Ovary (tissue), 3 donors: ENCODE measurements at regions not wholly inside any gene's neighbourhood (a gene's known extent, or its start where the extent isn't known, plus 50 kb on each side); places are given as distances from the start of the nearest gene placed in this dataset.

ENCODE experiments used
- POLR2A ChIP-seq: fragments of 450-650 bp; IDR thresholded peaks from one replicate; pipeline ENCODE4 v1.6.1; 2017; ENCODE audit warnings: antibody characterized with exemption, mild to moderate bottlenecking, moderate library complexity
- TF ChIP-seq, protein P1 (sequence below), 3 donors: fragments of 450-650 bp in 2 of 3; fragments of 200-600 bp in 1 of 3; IDR thresholded peaks; one replicate each; pipeline versions ENCODE4 v1.5.1 to v1.8.0; 2016 to 2022; ENCODE audit warnings: antibody characterized with exemption in 3 of 3, mild to moderate bottlenecking in 1 of 3
- donor health status: DM: no; HTN: no; CAD: no.

GRCh38 chr2:234558642-234559041 lies 61.8 kb upstream of the ARL4C start:
- TF ChIP-seq, protein P1, sequence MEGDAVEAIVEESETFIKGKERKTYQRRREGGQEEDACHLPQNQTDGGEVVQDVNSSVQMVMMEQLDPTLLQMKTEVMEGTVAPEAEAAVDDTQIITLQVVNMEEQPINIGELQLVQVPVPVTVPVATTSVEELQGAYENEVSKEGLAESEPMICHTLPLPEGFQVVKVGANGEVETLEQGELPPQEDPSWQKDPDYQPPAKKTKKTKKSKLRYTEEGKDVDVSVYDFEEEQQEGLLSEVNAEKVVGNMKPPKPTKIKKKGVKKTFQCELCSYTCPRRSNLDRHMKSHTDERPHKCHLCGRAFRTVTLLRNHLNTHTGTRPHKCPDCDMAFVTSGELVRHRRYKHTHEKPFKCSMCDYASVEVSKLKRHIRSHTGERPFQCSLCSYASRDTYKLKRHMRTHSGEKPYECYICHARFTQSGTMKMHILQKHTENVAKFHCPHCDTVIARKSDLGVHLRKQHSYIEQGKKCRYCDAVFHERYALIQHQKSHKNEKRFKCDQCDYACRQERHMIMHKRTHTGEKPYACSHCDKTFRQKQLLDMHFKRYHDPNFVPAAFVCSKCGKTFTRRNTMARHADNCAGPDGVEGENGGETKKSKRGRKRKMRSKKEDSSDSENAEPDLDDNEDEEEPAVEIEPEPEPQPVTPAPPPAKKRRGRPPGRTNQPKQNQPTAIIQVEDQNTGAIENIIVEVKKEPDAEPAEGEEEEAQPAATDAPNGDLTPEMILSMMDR (IDR thresholded peaks at IDR 0.05), result no peak
- no peak for TF ChIP-seq POLR2A
